Tibial nerve (tissue), 4 donors: ENCODE measurements at regions not wholly inside any gene's neighbourhood (a gene's known extent, or its start where the extent isn't known, plus 50 kb on each side); places are given as distances from the start of the nearest gene placed in this dataset.

ENCODE experiments used
- DNase-seq, 2 donors: peaks; one replicate each; pipeline ENCODE4 v3.0.0-alpha.2; 2019; ENCODE audit warnings: low spot score in 2 of 2
- H3K27ac ChIP-seq, 4 donors: fragments of 200-600 bp; sonication (generic) in 3 of 4; one replicate each; pipeline ENCODE4 v1.5.1; 2017 to 2019; ENCODE audit warnings: mild to moderate bottlenecking in 1 of 4
- H3K27me3 ChIP-seq, 2 donors: fragments of 200-600 bp; sonication (generic) in 1 of 2; one replicate each; pipeline versions ENCODE4 v1.5.1 to v1.6.0; 2017 to 2019
- H3K36me3 ChIP-seq, 3 donors: fragments of 200-600 bp; sonication (generic); one replicate each; pipeline ENCODE4 v1.5.1; 2018 to 2019
- H3K4me1 ChIP-seq, 4 donors: fragments of 200-600 bp; sonication (generic) in 3 of 4; one replicate each; pipeline ENCODE4 v1.5.1; 2017 to 2019
- H3K4me3 ChIP-seq, 4 donors: fragments of 200-600 bp; sonication (generic) in 3 of 4; one replicate each; pipeline ENCODE4 v1.5.1; 2017 to 2019; ENCODE audit warnings: mild to moderate bottlenecking in 1 of 4, moderate library complexity in 1 of 4
- H3K9me3 ChIP-seq, 4 donors: fragments of 200-600 bp; sonication (generic) in 3 of 4; one replicate each; pipeline ENCODE4 v1.5.1; 2017 to 2019
- EP300 ChIP-seq, 2 donors: sonication (generic); formaldehyde crosslinking; IDR thresholded peaks; one replicate each; pipeline ENCODE4 v1.6.1; 2017; ENCODE audit warnings: antibody characterized with exemption in 2 of 2, mild to moderate bottlenecking in 1 of 2
- POLR2A ChIP-seq, 2 donors: fragments of 450-650 bp; IDR thresholded peaks; one replicate each; pipeline ENCODE4 v1.6.1; 2017; ENCODE audit warnings: antibody characterized with exemption in 2 of 2, mild to moderate bottlenecking in 2 of 2, moderate library complexity in 2 of 2
- WGBS, 2 donors: methylation state at CpG; one replicate each; pipeline ENCODE4 v1.1.5; 2018; 5-methylcytosine and 5-hydroxymethylcytosine counted together
- TF ChIP-seq, protein P1 (sequence below), 5 experiments: fragments of 200-600 bp in 3 of 5; fragments of 450-650 bp in 2 of 5; sonication (generic) in 3 of 5; IDR thresholded peaks; one replicate each; pipeline ENCODE4 v1.5.1; 2016 to 2019; ENCODE audit warnings: antibody characterized with exemption in 5 of 5, mild to moderate bottlenecking in 3 of 5, moderate library complexity in 2 of 5

DNA sequence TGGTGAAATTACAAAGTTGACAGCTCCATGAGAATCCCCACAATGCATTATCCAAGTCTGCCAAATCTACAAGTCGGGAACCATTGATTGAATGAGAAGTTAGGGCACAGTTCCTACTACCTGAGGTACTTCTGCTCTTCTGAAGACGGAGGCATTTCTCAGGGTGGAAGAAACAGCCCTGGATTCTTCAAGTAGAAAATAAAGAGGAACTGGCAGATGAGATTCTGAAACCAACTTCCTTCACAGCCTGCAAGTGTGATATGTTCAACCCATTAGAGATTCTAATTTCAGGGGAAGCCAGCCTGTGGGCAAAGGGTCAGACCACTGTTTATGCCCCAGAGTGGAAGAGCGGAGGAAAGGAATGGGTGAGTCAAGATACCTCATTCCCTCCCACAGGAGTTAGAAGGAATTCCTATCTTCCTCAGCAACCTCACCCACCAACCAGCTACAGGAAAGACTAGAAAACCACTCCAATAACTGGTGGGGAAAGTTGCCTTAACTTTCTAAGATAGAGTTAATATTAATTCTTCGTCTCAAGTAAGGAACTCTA is 50.5 kb upstream of the BMPER start:
- Histone ChIP-seq H3K9me3 (no peaks in the 10 kb centered on the region), H3K4me3 (no peak overlapping the region), H3K27ac (no peak overlapping the region), H3K4me1 (no peaks in the 10 kb centered on the region), H3K36me3 (no peaks in the 10 kb centered on the region), H3K27me3 (no peaks in the 10 kb centered on the region)
- TF ChIP-seq, protein P1, sequence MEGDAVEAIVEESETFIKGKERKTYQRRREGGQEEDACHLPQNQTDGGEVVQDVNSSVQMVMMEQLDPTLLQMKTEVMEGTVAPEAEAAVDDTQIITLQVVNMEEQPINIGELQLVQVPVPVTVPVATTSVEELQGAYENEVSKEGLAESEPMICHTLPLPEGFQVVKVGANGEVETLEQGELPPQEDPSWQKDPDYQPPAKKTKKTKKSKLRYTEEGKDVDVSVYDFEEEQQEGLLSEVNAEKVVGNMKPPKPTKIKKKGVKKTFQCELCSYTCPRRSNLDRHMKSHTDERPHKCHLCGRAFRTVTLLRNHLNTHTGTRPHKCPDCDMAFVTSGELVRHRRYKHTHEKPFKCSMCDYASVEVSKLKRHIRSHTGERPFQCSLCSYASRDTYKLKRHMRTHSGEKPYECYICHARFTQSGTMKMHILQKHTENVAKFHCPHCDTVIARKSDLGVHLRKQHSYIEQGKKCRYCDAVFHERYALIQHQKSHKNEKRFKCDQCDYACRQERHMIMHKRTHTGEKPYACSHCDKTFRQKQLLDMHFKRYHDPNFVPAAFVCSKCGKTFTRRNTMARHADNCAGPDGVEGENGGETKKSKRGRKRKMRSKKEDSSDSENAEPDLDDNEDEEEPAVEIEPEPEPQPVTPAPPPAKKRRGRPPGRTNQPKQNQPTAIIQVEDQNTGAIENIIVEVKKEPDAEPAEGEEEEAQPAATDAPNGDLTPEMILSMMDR (IDR thresholded peaks at IDR 0.05): no peak
- no peak for TF ChIP-seq POLR2A (IDR thresholded peaks at IDR 0.05)
- TF ChIP-seq EP300 (IDR thresholded peaks at IDR 0.05): no peak
- 81 to 84% methylated on average over 4 of the region's 4 CpGs for WGBS, 2 donors
- no peak for DNase-seq
